Transverse colon (tissue), 4 donors: ENCODE measurements at regions not wholly inside any gene's neighbourhood (a gene's known extent, or its start where the extent isn't known, plus 50 kb on each side); places are given as distances from the start of the nearest gene placed in this dataset.

ENCODE experiments used
- EP300 ChIP-seq: sonication (generic); formaldehyde crosslinking; IDR thresholded peaks from one replicate; pipeline ENCODE4 v1.6.1; 2017; ENCODE audit warnings: antibody characterized with exemption, low read depth
- POLR2A ChIP-seq: fragments of 450-650 bp; IDR thresholded peaks from one replicate; pipeline ENCODE4 v1.6.1; 2016; ENCODE audit warnings: antibody characterized with exemption, mild to moderate bottlenecking, moderate library complexity
- POLR2AphosphoS5 ChIP-seq, 3 donors: sonication (generic); formaldehyde crosslinking; IDR thresholded peaks; one replicate each; pipeline ENCODE4 v1.6.1; 2016; ENCODE audit warnings: antibody characterized with exemption in 3 of 3
- TF ChIP-seq, protein P1 (sequence below), 5 experiments: fragments of 200-600 bp in 3 of 5; fragments of 450-650 bp in 2 of 5; sonication (generic) in 3 of 5; IDR thresholded peaks; 1 replicate in 2 of 5; 2 replicates in 3 of 5; pipeline ENCODE4 v1.5.1; 2016 to 2017; ENCODE audit warnings: antibody characterized with exemption in 5 of 5, inconsistent platforms in 3 of 5, mild to moderate bottlenecking in 2 of 5, moderate library complexity in 1 of 5

DNA sequence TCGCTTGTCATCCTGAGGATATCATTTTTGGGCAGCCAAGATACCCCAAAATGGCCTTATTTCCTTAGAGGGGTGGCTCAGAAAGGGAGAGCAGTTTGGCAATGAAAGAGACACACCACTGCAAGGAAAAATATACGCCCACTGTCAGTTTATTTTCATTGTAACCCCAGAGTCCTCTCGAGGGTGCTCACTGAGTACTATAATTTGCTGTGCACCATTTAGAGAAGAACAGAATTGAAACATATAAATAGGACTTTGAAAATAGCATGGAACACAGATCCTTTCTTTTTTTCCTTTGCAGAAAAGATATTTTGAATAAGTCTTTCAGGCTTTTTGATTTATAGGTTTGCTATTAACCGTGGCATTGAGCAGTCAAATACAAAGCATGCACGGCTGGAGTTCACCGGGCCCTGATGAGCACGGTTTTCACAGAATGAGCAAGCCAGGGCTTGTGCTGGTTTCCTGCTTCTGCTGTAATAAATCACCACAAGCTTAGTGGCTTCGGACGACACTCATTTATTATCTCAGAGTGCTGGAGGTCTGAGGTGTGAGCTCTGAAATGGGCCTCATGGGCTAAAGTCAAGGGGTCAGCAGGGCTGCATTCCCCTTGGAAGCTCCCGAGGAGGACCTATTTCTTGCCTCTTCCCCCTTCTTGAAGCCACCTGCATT lies 152.3 kb downstream of the ZNF664 start:
- TF ChIP-seq, protein P1, sequence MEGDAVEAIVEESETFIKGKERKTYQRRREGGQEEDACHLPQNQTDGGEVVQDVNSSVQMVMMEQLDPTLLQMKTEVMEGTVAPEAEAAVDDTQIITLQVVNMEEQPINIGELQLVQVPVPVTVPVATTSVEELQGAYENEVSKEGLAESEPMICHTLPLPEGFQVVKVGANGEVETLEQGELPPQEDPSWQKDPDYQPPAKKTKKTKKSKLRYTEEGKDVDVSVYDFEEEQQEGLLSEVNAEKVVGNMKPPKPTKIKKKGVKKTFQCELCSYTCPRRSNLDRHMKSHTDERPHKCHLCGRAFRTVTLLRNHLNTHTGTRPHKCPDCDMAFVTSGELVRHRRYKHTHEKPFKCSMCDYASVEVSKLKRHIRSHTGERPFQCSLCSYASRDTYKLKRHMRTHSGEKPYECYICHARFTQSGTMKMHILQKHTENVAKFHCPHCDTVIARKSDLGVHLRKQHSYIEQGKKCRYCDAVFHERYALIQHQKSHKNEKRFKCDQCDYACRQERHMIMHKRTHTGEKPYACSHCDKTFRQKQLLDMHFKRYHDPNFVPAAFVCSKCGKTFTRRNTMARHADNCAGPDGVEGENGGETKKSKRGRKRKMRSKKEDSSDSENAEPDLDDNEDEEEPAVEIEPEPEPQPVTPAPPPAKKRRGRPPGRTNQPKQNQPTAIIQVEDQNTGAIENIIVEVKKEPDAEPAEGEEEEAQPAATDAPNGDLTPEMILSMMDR (IDR thresholded peaks at IDR 0.05): no peak
- TF ChIP-seq POLR2A (no peak), POLR2AphosphoS5 (IDR thresholded peaks at IDR 0.05) (no peak), EP300 (no peak)
